ENCODE measurements at regions not wholly inside any gene's neighbourhood (a gene's known extent, or its start where the extent isn't known, plus 50 kb on each side); places are given as distances from the start of the nearest gene placed in this dataset.

- Mint-ChIP-seq H3K27me3 (ENCODE audit: insufficient read depth, low read depth, poor library complexity) (peaks cover 3% of the 10 kb centered on the region), H3K36me3 (ENCODE audit: low read depth) (no peaks in the 10 kb centered on the region), H3K27ac (no peak overlapping the region), H3K4me3 (no peak overlapping the region), H3K4me1 (no peaks in the 10 kb centered on the region), H3K9me3 (peaks cover 7% of the 10 kb centered on the region)
- Histone ChIP-seq H3K27me3 (ENCODE audit: insufficient read depth) (no peaks in the 10 kb centered on the region), H3K4me3 (no peak overlapping the region), H4K20me1 (replicated peaks; ENCODE audit: insufficient read depth) (no peaks in the 10 kb centered on the region), H3K36me3 (ENCODE audit: insufficient read depth) (0 out of 2 replicates have a peak, but pooled peaks cover 3% of the 10 kb centered on the region), H3K4me1 (ENCODE audit: insufficient read depth) (no peaks in the 10 kb centered on the region), H3K27ac (ENCODE audit: low read depth) (no peak overlapping the region), H3K79me2 (replicated peaks; ENCODE audit: insufficient read depth) (no peaks in the 10 kb centered on the region), H3K9me2 (ENCODE audit: insufficient read depth) (no peaks in the 10 kb centered on the region), H3F3A (replicated peaks; ENCODE audit: low read depth) (no peaks in the 10 kb centered on the region), H2AFZ (no peak overlapping the region), H3K4me2 (no peak overlapping the region)
- ATAC-seq: no peak
- no peak for TF ChIP-seq ZNF114 (CRISPR knock-in tag; IDR thresholded peaks at IDR 0.05)
- no peak for TF ChIP-seq EZH2phosphoT487 (IDR thresholded peaks at IDR 0.05; ENCODE audit: unreplicated experiment)
- DNase-seq (ENCODE audit: low spot score): no peak
Observed at GRCh38 chr6:137937834-137938233, 70.8 kb downstream of the TNFAIP3 start.

- Histone ChIP-seq H3K9me2 (ENCODE audit: insufficient read depth) (no peaks in the 10 kb centered on the region), H3K79me2 (replicated peaks; ENCODE audit: insufficient read depth) (no peaks in the 10 kb centered on the region), H3K4me3 (no peak overlapping the region), H4K20me1 (replicated peaks; ENCODE audit: insufficient read depth) (no peaks in the 10 kb centered on the region), H3F3A (replicated peaks; ENCODE audit: low read depth) (no peaks in the 10 kb centered on the region), H3K27me3 (ENCODE audit: insufficient read depth) (no peaks in the 10 kb centered on the region), H3K4me2 (no peak overlapping the region), H3K27ac (ENCODE audit: low read depth) (no peak overlapping the region), H3K4me1 (ENCODE audit: insufficient read depth) (no peaks in the 10 kb centered on the region), H2AFZ (no peak overlapping the region), H3K36me3 (ENCODE audit: insufficient read depth) (0 out of 2 replicates have a peak, but pooled peaks cover 3% of the 10 kb centered on the region)
- DNase-seq (ENCODE audit: low spot score) (no peak), ATAC-seq (no peak)
- Mint-ChIP-seq H3K4me1 (no peaks in the 10 kb centered on the region), H3K9me3 (peaks cover 7% of the 10 kb centered on the region), H3K36me3 (ENCODE audit: low read depth) (no peaks in the 10 kb centered on the region), H3K4me3 (no peak overlapping the region), H3K27ac (no peak overlapping the region), H3K27me3 (ENCODE audit: insufficient read depth, low read depth, poor library complexity) (peaks cover 3% of the 10 kb centered on the region)
- TF ChIP-seq STAT1 (IDR thresholded peaks at IDR 0.05; ENCODE audit: unreplicated experiment) (no peak), REST (IDR thresholded peaks at IDR 0.05; ENCODE audit: unreplicated experiment) (no peak), CTCF (conservative IDR thresholded peaks at IDR 0.05; ENCODE audit: low read depth in 2 of 2) (no peak), ETS1 (IDR thresholded peaks at IDR 0.05) (no peak), EZH2phosphoT487 (IDR thresholded peaks at IDR 0.05; ENCODE audit: unreplicated experiment) (no peak), ZNF114 (CRISPR knock-in tag; IDR thresholded peaks at IDR 0.05) (no peak), CREB1 (CRISPR knock-in tag; IDR thresholded peaks at IDR 0.05; ENCODE audit: low read depth) (no peak), EZH2 (IDR thresholded peaks at IDR 0.05; ENCODE audit: low read depth, unreplicated experiment) (no peak), POLR2AphosphoS5 (IDR thresholded peaks at IDR 0.05; ENCODE audit: low read depth) (no peak), JUNB (IDR thresholded peaks at IDR 0.05; ENCODE audit: unreplicated experiment) (no peak), NANOG (IDR thresholded peaks at IDR 0.05; ENCODE audit: borderline replicate concordance) (no peak)
Observed at GRCh38 chr6:137938770-137939379, 71.8 kb downstream of the TNFAIP3 start.
